Smooth muscle cell (in vitro differentiated cells): ENCODE measurements at regions not wholly inside any gene's neighbourhood (a gene's known extent, or its start where the extent isn't known, plus 50 kb on each side); places are given as distances from the start of the nearest gene placed in this dataset.

Experiments
- DNase-seq: peaks from one replicate; lab custom pipeline; 2025; ENCODE audit not compliant: unreplicated experiment; lab: John Stamatoyannopoulos, UW
- H2AFZ ChIP-seq: fragments of 200-600 bp; sonication (generic); 2 replicates; pipeline ENCODE4 v1.6.0; 2016; ENCODE audit warnings: antibody characterized with exemption, low read depth, mild to moderate bottlenecking
- H3F3A ChIP-seq: fragments of 200-600 bp; sonication (generic); 2 replicates; pipeline ENCODE4 v1.6.0; 2017; ENCODE audit warnings: antibody characterized with exemption, low read depth
- H3K27ac ChIP-seq: fragments of 200-600 bp; sonication (generic); 2 replicates; pipeline ENCODE4 v1.5.1; 2016; ENCODE audit warnings: low read depth, mild to moderate bottlenecking
- H3K27me3 ChIP-seq: fragments of 200-600 bp; sonication (generic); 2 replicates; pipeline ENCODE4 v1.6.1; 2016; ENCODE audit warnings: low read depth, mild to moderate bottlenecking
- H3K36me3 ChIP-seq: fragments of 200-600 bp; sonication (generic); 2 replicates; pipeline ENCODE4 v1.5.1; 2016; ENCODE audit warnings: low read depth
- H3K4me1 ChIP-seq: fragments of 200-600 bp; sonication (generic); 2 replicates; pipeline ENCODE4 v1.5.1; 2016; ENCODE audit warnings: low read depth
- H3K4me2 ChIP-seq: fragments of 200-600 bp; sonication (generic); 2 replicates; pipeline ENCODE4 v1.6.0; 2016; ENCODE audit warnings: mild to moderate bottlenecking
- H3K4me3 ChIP-seq: fragments of 200-600 bp; sonication (generic); 2 replicates; pipeline ENCODE4 v1.5.1; 2016; ENCODE audit warnings: mild to moderate bottlenecking
- H3K79me2 ChIP-seq: fragments of 200-600 bp; sonication (generic); 2 replicates; pipeline ENCODE4 v1.6.0; 2016; ENCODE audit warnings: low read depth, mild to moderate bottlenecking
- H3K9ac ChIP-seq: fragments of 200-600 bp; sonication (generic); 2 replicates; pipeline ENCODE4 v1.6.0; 2016; ENCODE audit warnings: low read depth
- H3K9me3 ChIP-seq: fragments of 200-600 bp; sonication (generic); replicated peaks from 2 replicates; pipeline ENCODE4 v1.5.1; 2016; ENCODE audit warnings: low read depth
- H4K20me1 ChIP-seq: fragments of 200-600 bp; sonication (generic); 2 replicates; pipeline ENCODE4 v1.6.0; 2016; ENCODE audit warnings: low read depth
- CTCF ChIP-seq: fragments of 200-600 bp; sonication (generic); IDR thresholded peaks from 2 replicates; pipeline ENCODE4 v1.5.1; 2017; ENCODE audit warnings: borderline replicate concordance, mild to moderate bottlenecking, antibody characterized with exemption; ENCODE audit not compliant: insufficient read depth, poor library complexity, severe bottlenecking
- WGBS: methylation state at CpG from one replicate; pipeline ENCODE4 v1.1.7; 2016; ENCODE audit warnings: low lambda C conversion rate; 5-methylcytosine and 5-hydroxymethylcytosine counted together

- Histone ChIP-seq H3K4me2 (no peak overlapping the region), H3K79me2 (no peaks in the 10 kb centered on the region), H4K20me1 (no peaks in the 10 kb centered on the region), H3K4me1 (no peaks in the 10 kb centered on the region), H3F3A (no peaks in the 10 kb centered on the region), H3K9ac (no peak overlapping the region), H3K9me3 (no peaks in the 10 kb centered on the region), H2AFZ (no peak overlapping the region), H3K4me3 (no peak overlapping the region), H3K36me3 (no peaks in the 10 kb centered on the region), H3K27ac (no peak overlapping the region), H3K27me3 (no peaks in the 10 kb centered on the region)
- 92% methylated on average over 1 of the region's 1 CpG for WGBS
- TF ChIP-seq CTCF: no peak
- no peak for DNase-seq
Measured at GRCh38 chr18:41737218-41737617, 217.8 kb upstream of the PIK3C3 start.

- Histone ChIP-seq H4K20me1 (no peaks in the 10 kb centered on the region), H3K79me2 (no peaks in the 10 kb centered on the region), H3K4me2 (no peak overlapping the region), H3K27ac (no peak overlapping the region), H3K9me3 (no peaks in the 10 kb centered on the region), H3K27me3 (no peaks in the 10 kb centered on the region), H2AFZ (no peak overlapping the region), H3K36me3 (no peaks in the 10 kb centered on the region), H3K9ac (no peak overlapping the region), H3K4me1 (no peaks in the 10 kb centered on the region), H3F3A (no peaks in the 10 kb centered on the region), H3K4me3 (no peak overlapping the region)
- no peak for DNase-seq
- WGBS: 100% methylated on average over 1 of the region's 1 CpG
- no peak for TF ChIP-seq CTCF
Measured at GRCh38 chr18:41734917-41735316, 220.1 kb upstream of the PIK3C3 start.

- Histone ChIP-seq H3K79me2 (no peaks in the 10 kb centered on the region), H3K27ac (no peak overlapping the region), H3K27me3 (no peaks in the 10 kb centered on the region), H3K9me3 (no peaks in the 10 kb centered on the region), H3K4me3 (no peak overlapping the region), H2AFZ (no peak overlapping the region), H3K36me3 (no peaks in the 10 kb centered on the region), H3K4me1 (no peaks in the 10 kb centered on the region), H3F3A (no peaks in the 10 kb centered on the region), H4K20me1 (no peaks in the 10 kb centered on the region), H3K4me2 (no peak overlapping the region), H3K9ac (no peak overlapping the region)
- no peak for DNase-seq
- no peak for TF ChIP-seq CTCF
- WGBS: 47% methylated on average over 2 of the region's 2 CpGs
Measured at GRCh38 chr18:41732356-41732755, 222.7 kb upstream of the PIK3C3 start.

GRCh38 chr18:41731884-41732283 lies 223.2 kb upstream of the PIK3C3 start:
- no peak for DNase-seq
- 83% methylated on average over 1 of the region's 1 CpG for WGBS

More at GRCh38 chr18:41731884-41732283, 223.2 kb upstream of the PIK3C3 start:
- Histone ChIP-seq H3K9ac (no peak overlapping the region), H3K27ac (no peak overlapping the region), H3K36me3 (no peaks in the 10 kb centered on the region), H3K4me1 (no peaks in the 10 kb centered on the region), H3K4me2 (no peak overlapping the region), H4K20me1 (no peaks in the 10 kb centered on the region), H3K79me2 (no peaks in the 10 kb centered on the region), H3K9me3 (no peaks in the 10 kb centered on the region), H3K27me3 (no peaks in the 10 kb centered on the region), H2AFZ (no peak overlapping the region), H3K4me3 (no peak overlapping the region), H3F3A (no peaks in the 10 kb centered on the region)
- no peak for TF ChIP-seq CTCF
